Ascending aorta (tissue), 2 donors: ENCODE measurements at regions not wholly inside any gene's neighbourhood (a gene's known extent, or its start where the extent isn't known, plus 50 kb on each side); places are given as distances from the start of the nearest gene placed in this dataset.

Source experiments
- DNase-seq, 2 donors: peaks; one replicate each; pipeline ENCODE4 v3.0.0-alpha.2; 2019; ENCODE audit warnings: low spot score in 2 of 2
- H3K27ac ChIP-seq, 2 donors: fragments of 200-600 bp; sonication (generic); one replicate each; pipeline ENCODE4 v1.5.1; 2016 to 2017; ENCODE audit warnings: mild to moderate bottlenecking in 1 of 2
- H3K27me3 ChIP-seq: fragments of 200-600 bp; sonication (generic); one replicate; pipeline ENCODE4 v1.5.1; 2017
- H3K36me3 ChIP-seq, 2 donors: fragments of 200-600 bp; sonication (generic); one replicate each; pipeline ENCODE4 v1.5.1; 2016
- H3K4me1 ChIP-seq, 2 donors: fragments of 200-600 bp; sonication (generic); one replicate each; pipeline ENCODE4 v1.5.1; 2016 to 2017; ENCODE audit warnings: mild to moderate bottlenecking in 1 of 2
- H3K4me3 ChIP-seq, 2 donors: fragments of 200-600 bp; sonication (generic); one replicate each; pipeline ENCODE4 v1.5.1; 2016 to 2017; ENCODE audit warnings: mild to moderate bottlenecking in 1 of 2
- H3K9me3 ChIP-seq, 2 donors: fragments of 200-600 bp; sonication (generic); one replicate each; pipeline ENCODE4 v1.5.1; 2016
- intact Hi-C: fragments of 100-400 bp; cut with DNase I; formaldehyde crosslinking; loops from one replicate; pipeline ENCODE4 v1.15.1; 2023
- TF ChIP-seq, protein P1 (sequence below), 3 experiments: fragments of 200-600 bp in 2 of 3; fragments of 450-650 bp in 1 of 3; sonication (generic) in 2 of 3; IDR thresholded peaks; one replicate each; pipeline ENCODE4 v1.5.1; 2016 to 2019; ENCODE audit warnings: antibody characterized with exemption in 3 of 3, mild to moderate bottlenecking in 1 of 3, moderate library complexity in 1 of 3

DNA sequence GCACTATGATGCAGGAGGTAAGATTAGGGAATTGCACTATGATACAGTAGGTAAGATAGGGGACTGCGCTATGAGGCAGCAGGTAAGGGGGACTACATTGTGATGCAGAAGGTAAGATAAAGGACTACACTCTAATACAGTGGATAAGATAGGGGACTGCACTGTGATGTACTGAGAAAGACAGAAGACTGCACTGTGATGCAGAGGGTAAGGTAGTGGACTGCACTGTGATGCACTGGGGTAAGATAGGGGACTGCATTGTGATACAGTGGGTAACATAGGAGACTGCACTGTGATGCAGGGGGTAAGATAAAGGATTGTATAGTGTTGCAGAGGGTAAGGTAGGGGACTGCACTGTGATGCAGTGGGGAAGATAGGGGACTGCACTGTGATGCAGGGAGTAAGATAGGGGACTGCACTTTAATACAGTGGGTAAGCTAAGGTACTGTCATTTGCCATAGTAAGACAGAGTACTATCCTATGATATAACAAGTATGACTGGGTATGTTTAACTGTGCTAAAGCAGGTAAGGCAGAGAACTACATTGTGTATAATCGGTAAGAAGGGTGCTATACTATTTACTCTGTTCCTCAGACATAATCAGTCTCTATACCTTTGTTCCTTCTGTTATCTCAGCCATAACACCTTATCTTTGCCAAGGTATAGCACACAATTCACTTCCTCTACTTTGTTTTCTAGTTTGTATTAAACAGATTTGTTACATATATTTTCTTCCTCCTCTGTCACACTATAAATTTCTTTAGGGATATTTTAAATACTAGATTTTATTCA lies 208.5 kb downstream of the BARHL2 start:
- TF ChIP-seq, protein P1, sequence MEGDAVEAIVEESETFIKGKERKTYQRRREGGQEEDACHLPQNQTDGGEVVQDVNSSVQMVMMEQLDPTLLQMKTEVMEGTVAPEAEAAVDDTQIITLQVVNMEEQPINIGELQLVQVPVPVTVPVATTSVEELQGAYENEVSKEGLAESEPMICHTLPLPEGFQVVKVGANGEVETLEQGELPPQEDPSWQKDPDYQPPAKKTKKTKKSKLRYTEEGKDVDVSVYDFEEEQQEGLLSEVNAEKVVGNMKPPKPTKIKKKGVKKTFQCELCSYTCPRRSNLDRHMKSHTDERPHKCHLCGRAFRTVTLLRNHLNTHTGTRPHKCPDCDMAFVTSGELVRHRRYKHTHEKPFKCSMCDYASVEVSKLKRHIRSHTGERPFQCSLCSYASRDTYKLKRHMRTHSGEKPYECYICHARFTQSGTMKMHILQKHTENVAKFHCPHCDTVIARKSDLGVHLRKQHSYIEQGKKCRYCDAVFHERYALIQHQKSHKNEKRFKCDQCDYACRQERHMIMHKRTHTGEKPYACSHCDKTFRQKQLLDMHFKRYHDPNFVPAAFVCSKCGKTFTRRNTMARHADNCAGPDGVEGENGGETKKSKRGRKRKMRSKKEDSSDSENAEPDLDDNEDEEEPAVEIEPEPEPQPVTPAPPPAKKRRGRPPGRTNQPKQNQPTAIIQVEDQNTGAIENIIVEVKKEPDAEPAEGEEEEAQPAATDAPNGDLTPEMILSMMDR (IDR thresholded peaks at IDR 0.05) = no peak
- H3K4me3 ChIP-seq = no peak overlapping the region
- no peaks in the 10 kb centered on the region for H3K36me3 ChIP-seq
- H3K27me3 ChIP-seq = no peaks in the 10 kb centered on the region
- no peak for DNase-seq
- no peaks in the 10 kb centered on the region for H3K9me3 ChIP-seq
- H3K4me1 ChIP-seq = no peaks in the 10 kb centered on the region
- intact Hi-C loops = no loop called here
- H3K27ac ChIP-seq = no peak overlapping the region

DNA sequence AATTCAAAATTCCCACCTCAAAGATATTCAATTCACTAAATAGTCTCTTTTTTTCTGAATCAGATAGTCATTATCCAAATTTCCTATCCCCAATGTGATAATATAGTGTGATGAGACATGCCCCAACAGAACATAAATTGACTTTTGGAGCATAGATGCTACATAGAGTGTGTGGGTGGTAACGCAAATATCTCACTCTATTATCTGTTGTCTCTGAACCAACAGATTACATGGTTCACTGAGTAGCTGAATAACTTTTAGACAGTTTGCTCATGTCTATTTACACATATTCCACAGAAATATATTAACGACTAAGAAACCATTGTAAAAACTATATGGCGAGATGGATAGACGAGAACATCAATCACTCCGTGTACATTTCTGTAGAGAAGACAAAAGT lies 209.9 kb downstream of the BARHL2 start:
- H3K36me3 ChIP-seq = no peaks in the 10 kb centered on the region
- TF ChIP-seq, protein P1 (IDR thresholded peaks at IDR 0.05) = no peak
- intact Hi-C loops = no loop called here
- no peaks in the 10 kb centered on the region for H3K9me3 ChIP-seq
- no peak overlapping the region for H3K27ac ChIP-seq
- no peak overlapping the region for H3K4me3 ChIP-seq
- DNase-seq = no peak
- H3K4me1 ChIP-seq = no peaks in the 10 kb centered on the region
- H3K27me3 ChIP-seq = no peaks in the 10 kb centered on the region

DNA sequence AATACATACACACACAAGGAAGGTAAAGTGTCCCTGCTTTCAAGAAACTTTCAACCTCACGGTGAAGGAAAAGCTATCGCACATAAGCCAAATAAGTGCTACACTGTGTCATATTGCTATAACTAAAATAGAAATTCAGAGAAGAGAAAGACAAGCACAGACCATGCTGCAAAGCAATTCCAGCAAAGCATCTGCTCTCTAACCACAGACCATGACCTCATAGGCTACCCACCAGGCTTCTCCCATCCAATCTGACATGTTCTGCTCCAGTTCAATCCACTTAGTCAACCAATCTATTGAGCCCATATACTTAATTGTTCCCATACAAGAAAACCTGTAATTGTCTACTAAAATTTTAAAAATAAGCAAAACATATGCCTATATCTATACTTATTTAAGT lies 211.3 kb downstream of the BARHL2 start:
- TF ChIP-seq, protein P1 (IDR thresholded peaks at IDR 0.05) = no peak
- intact Hi-C loops = no loop called here
- Histone ChIP-seq H3K27ac (no peak overlapping the region), H3K36me3 (no peaks in the 10 kb centered on the region), H3K9me3 (no peaks in the 10 kb centered on the region), H3K27me3 (no peaks in the 10 kb centered on the region), H3K4me1 (no peaks in the 10 kb centered on the region), H3K4me3 (no peak overlapping the region)
- no peak for DNase-seq

DNA sequence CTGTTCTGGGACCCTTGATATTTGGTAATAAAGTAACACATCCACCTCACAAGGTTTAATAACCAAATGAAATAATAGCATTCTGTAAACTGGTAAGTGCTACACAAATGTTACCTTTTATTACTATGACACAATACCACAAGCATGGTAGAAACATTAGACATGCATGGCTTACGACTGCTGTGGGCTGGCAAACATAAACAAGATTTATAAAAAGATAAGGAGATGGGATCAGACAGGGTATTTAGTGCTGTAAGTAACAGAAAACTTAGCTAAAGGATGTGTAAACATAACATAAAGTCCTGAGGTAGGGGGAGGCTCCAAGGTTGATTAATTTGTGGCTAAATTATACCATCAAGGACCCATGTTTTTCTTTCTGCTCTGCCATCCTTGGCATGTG lies 212.6 kb downstream of the BARHL2 start:
- H3K4me3 ChIP-seq = no peak overlapping the region
- no peak for DNase-seq
- no peaks in the 10 kb centered on the region for H3K27me3 ChIP-seq
- H3K4me1 ChIP-seq = no peaks in the 10 kb centered on the region
- intact Hi-C loops = no loop called here
- H3K9me3 ChIP-seq = no peaks in the 10 kb centered on the region
- TF ChIP-seq, protein P1 (IDR thresholded peaks at IDR 0.05) = no peak
- H3K36me3 ChIP-seq = no peaks in the 10 kb centered on the region
- H3K27ac ChIP-seq = no peak overlapping the region

DNA sequence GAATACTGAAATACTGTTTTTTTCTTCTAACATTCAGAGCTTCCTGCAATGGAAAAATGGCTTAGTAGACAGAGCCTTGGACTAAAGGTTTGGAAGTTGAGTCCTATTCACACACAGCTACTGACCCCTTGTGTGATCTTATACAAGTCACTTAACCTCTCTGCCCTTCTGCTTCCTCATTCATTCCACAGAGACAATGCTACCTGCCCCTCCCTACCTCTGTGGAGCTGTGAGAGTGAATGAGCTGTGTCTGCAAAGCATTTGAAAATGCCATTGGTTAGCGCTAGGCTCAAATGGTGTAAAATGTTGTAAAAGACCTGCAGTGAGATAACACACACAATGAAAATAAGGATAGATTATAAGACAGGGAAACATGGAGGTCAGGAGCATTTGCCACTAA lies 214.4 kb downstream of the BARHL2 start:
- TF ChIP-seq, protein P1 (IDR thresholded peaks at IDR 0.05) = no peak
- DNase-seq = no peak
- intact Hi-C loops = no loop called here
- no peaks in the 10 kb centered on the region for H3K36me3 ChIP-seq
- no peak overlapping the region for H3K27ac ChIP-seq
- no peaks in the 10 kb centered on the region for H3K27me3 ChIP-seq
- no peaks in the 10 kb centered on the region for H3K4me1 ChIP-seq
- no peaks in the 10 kb centered on the region for H3K9me3 ChIP-seq
- H3K4me3 ChIP-seq = no peak overlapping the region
